Vagina (tissue), 2 donors: ENCODE measurements at regions not wholly inside any gene's neighbourhood (a gene's known extent, or its start where the extent isn't known, plus 50 kb on each side); places are given as distances from the start of the nearest gene placed in this dataset.

Source experiments
- DNase-seq, 2 donors: peaks; one replicate each; pipeline ENCODE4 v3.0.0-alpha.2; 2017; ENCODE audit errors: extremely low spot score in 2 of 2
- H3K27ac ChIP-seq: fragments of 200-600 bp; sonication (generic); one replicate; pipeline ENCODE4 v1.5.1; 2019
- H3K27me3 ChIP-seq: fragments of 200-600 bp; sonication (generic); one replicate; pipeline ENCODE4 v1.5.1; 2019
- H3K36me3 ChIP-seq, 2 donors: fragments of 200-600 bp; sonication (generic); one replicate each; pipeline ENCODE4 v1.5.1; 2017 to 2019
- H3K4me1 ChIP-seq: fragments of 200-600 bp; sonication (generic); one replicate; pipeline ENCODE4 v1.5.1; 2019
- H3K4me3 ChIP-seq, 2 donors: fragments of 200-600 bp; sonication (generic); 1 replicate in 1 of 2; 2 replicates in 1 of 2; pipeline ENCODE4 v1.5.1; 2016 to 2019
- H3K9me3 ChIP-seq: fragments of 200-600 bp; sonication (generic); one replicate; pipeline ENCODE4 v1.5.1; 2019
- CTCF ChIP-seq, 3 experiments: fragments of 450-650 bp in 2 of 3; fragments of 200-600 bp in 1 of 3; sonication (generic) in 1 of 3; IDR thresholded peaks; one replicate each; pipeline ENCODE4 v1.5.1; 2017 to 2019; ENCODE audit warnings: antibody characterized with exemption in 3 of 3, mild to moderate bottlenecking in 2 of 3, moderate library complexity in 2 of 3
- POLR2A ChIP-seq, 2 donors: fragments of 450-650 bp; IDR thresholded peaks; one replicate each; pipeline ENCODE4 v1.6.1; 2017; ENCODE audit warnings: antibody characterized with exemption in 2 of 2, mild to moderate bottlenecking in 2 of 2, moderate library complexity in 2 of 2
- POLR2AphosphoS5 ChIP-seq, 2 donors: sonication (generic); formaldehyde crosslinking; IDR thresholded peaks; one replicate each; pipeline ENCODE4 v1.9.0; 2017; ENCODE audit warnings: antibody characterized with exemption in 2 of 2, mild to moderate bottlenecking in 2 of 2, low read depth in 1 of 2; ENCODE audit not compliant: insufficient read depth in 1 of 2
- intact Hi-C: fragments of 100-400 bp; cut with DNase I; formaldehyde crosslinking; loops from one replicate; pipeline ENCODE4 v1.15.1; 2023

GRCh38 chr2:238974501-238975166 lies 126.7 kb downstream of the TWIST2 start:
- H3K9me3 ChIP-seq = peaks cover 3% of the 10 kb centered on the region
- H3K27ac ChIP-seq = peak overlapping the region; percentile 58
- H3K4me1 ChIP-seq = peaks cover 15% of the 10 kb centered on the region
- H3K4me3 ChIP-seq = no peak overlapping the region
- H3K36me3 ChIP-seq = no peaks in the 10 kb centered on the region
- TF ChIP-seq POLR2A (IDR thresholded peaks at IDR 0.05) = no peak
- peak in 1 of 2 donors; percentile 4 for TF ChIP-seq POLR2AphosphoS5 (IDR thresholded peaks at IDR 0.05; ENCODE audit: insufficient read depth in 1 of 2, low read depth in 1 of 2)
- H3K27me3 ChIP-seq = no peaks in the 10 kb centered on the region
- intact Hi-C loops = no loop called here
- no peak for DNase-seq

- peaks cover 3% of the 10 kb centered on the region for H3K9me3 ChIP-seq
- no peaks in the 10 kb centered on the region for H3K27me3 ChIP-seq
- peaks cover 15% of the 10 kb centered on the region for H3K4me1 ChIP-seq
- TF ChIP-seq POLR2AphosphoS5 (IDR thresholded peaks at IDR 0.05; ENCODE audit: insufficient read depth in 1 of 2, low read depth in 1 of 2) = no peak
- TF ChIP-seq POLR2A (IDR thresholded peaks at IDR 0.05) = no peak
- no peak for TF ChIP-seq CTCF (IDR thresholded peaks at IDR 0.05)
- no peaks in the 10 kb centered on the region for H3K36me3 ChIP-seq
- no peak for DNase-seq
- peak overlapping the region; percentile 58 for H3K27ac ChIP-seq
- intact Hi-C loops = no loop called here
- H3K4me3 ChIP-seq = no peak overlapping the region
Measured at GRCh38 chr2:238975408-238975807, 127.5 kb downstream of the TWIST2 start.

- Histone ChIP-seq H3K27ac (no peak overlapping the region), H3K4me3 (no peak overlapping the region), H3K36me3 (no peaks in the 10 kb centered on the region), H3K4me1 (peaks cover 15% of the 10 kb centered on the region), H3K27me3 (no peaks in the 10 kb centered on the region), H3K9me3 (peaks cover 3% of the 10 kb centered on the region)
- TF ChIP-seq POLR2A (IDR thresholded peaks at IDR 0.05) = no peak
- DNase-seq = no peak
- intact Hi-C loops = no loop called here
Measured at GRCh38 chr2:238978497-238978896, 130.6 kb downstream of the TWIST2 start.

- Histone ChIP-seq H3K4me1 (peaks cover 4% of the 10 kb centered on the region), H3K27me3 (no peaks in the 10 kb centered on the region), H3K36me3 (no peaks in the 10 kb centered on the region), H3K27ac (no peak overlapping the region), H3K4me3 (no peak overlapping the region), H3K9me3 (peaks cover 3% of the 10 kb centered on the region)
- TF ChIP-seq POLR2AphosphoS5 (IDR thresholded peaks at IDR 0.05; ENCODE audit: insufficient read depth in 1 of 2, low read depth in 1 of 2) = no peak
- TF ChIP-seq CTCF (IDR thresholded peaks at IDR 0.05) = no peak
- no peak for TF ChIP-seq POLR2A (IDR thresholded peaks at IDR 0.05)
- no peak for DNase-seq
- intact Hi-C loops = no loop called here
Measured at GRCh38 chr2:238979636-238980035, 131.8 kb downstream of the TWIST2 start.

- Histone ChIP-seq H3K4me1 (no peaks in the 10 kb centered on the region), H3K4me3 (no peak overlapping the region), H3K27ac (peak overlapping the region; percentile 30), H3K27me3 (no peaks in the 10 kb centered on the region), H3K9me3 (no peaks in the 10 kb centered on the region), H3K36me3 (no peaks in the 10 kb centered on the region)
- DNase-seq = no peak
- no peak for TF ChIP-seq POLR2A (IDR thresholded peaks at IDR 0.05)
- no peak for TF ChIP-seq POLR2AphosphoS5 (IDR thresholded peaks at IDR 0.05; ENCODE audit: insufficient read depth in 1 of 2, low read depth in 1 of 2)
- TF ChIP-seq CTCF (IDR thresholded peaks at IDR 0.05) = no peak
- intact Hi-C loops = no loop called here
Measured at GRCh38 chr2:238985041-238985729, 137.3 kb downstream of the TWIST2 start.

- intact Hi-C loops = no loop called here
- no peaks in the 10 kb centered on the region for H3K4me1 ChIP-seq
- TF ChIP-seq POLR2AphosphoS5 (IDR thresholded peaks at IDR 0.05; ENCODE audit: insufficient read depth in 1 of 2, low read depth in 1 of 2) (no peak), POLR2A (IDR thresholded peaks at IDR 0.05) (no peak), CTCF (IDR thresholded peaks at IDR 0.05) (no peak)
- H3K27ac ChIP-seq = no peak overlapping the region
- DNase-seq = peak in 1 of 2 donors; percentile 85
- H3K27me3 ChIP-seq = no peaks in the 10 kb centered on the region
- H3K4me3 ChIP-seq = no peak overlapping the region
- H3K9me3 ChIP-seq = no peaks in the 10 kb centered on the region
- H3K36me3 ChIP-seq = no peaks in the 10 kb centered on the region
Measured at GRCh38 chr2:238985931-238986446, 138.1 kb downstream of the TWIST2 start.
